GM12872 (cell line): ENCODE measurements at regions not wholly inside any gene's neighbourhood (a gene's known extent, or its start where the extent isn't known, plus 50 kb on each side); places are given as distances from the start of the nearest gene placed in this dataset.

Experiments used
- TF ChIP-seq, protein P1 (sequence below): IDR thresholded peaks from 3 replicates; pipeline ENCODE4 v1.5.1; 2011; ENCODE audit warnings: low read depth, mild to moderate bottlenecking, low read length, moderate library complexity; ENCODE audit not compliant: insufficient read depth

GRCh38 chr20:56689318-56689717 is 60.2 kb downstream of the TFAP2C start:
- TF ChIP-seq, protein P1, sequence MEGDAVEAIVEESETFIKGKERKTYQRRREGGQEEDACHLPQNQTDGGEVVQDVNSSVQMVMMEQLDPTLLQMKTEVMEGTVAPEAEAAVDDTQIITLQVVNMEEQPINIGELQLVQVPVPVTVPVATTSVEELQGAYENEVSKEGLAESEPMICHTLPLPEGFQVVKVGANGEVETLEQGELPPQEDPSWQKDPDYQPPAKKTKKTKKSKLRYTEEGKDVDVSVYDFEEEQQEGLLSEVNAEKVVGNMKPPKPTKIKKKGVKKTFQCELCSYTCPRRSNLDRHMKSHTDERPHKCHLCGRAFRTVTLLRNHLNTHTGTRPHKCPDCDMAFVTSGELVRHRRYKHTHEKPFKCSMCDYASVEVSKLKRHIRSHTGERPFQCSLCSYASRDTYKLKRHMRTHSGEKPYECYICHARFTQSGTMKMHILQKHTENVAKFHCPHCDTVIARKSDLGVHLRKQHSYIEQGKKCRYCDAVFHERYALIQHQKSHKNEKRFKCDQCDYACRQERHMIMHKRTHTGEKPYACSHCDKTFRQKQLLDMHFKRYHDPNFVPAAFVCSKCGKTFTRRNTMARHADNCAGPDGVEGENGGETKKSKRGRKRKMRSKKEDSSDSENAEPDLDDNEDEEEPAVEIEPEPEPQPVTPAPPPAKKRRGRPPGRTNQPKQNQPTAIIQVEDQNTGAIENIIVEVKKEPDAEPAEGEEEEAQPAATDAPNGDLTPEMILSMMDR, result no peak

GRCh38 chr20:56689852-56690485 is 60.9 kb downstream of the TFAP2C start:
- TF ChIP-seq, protein P1, result no peak

DNA sequence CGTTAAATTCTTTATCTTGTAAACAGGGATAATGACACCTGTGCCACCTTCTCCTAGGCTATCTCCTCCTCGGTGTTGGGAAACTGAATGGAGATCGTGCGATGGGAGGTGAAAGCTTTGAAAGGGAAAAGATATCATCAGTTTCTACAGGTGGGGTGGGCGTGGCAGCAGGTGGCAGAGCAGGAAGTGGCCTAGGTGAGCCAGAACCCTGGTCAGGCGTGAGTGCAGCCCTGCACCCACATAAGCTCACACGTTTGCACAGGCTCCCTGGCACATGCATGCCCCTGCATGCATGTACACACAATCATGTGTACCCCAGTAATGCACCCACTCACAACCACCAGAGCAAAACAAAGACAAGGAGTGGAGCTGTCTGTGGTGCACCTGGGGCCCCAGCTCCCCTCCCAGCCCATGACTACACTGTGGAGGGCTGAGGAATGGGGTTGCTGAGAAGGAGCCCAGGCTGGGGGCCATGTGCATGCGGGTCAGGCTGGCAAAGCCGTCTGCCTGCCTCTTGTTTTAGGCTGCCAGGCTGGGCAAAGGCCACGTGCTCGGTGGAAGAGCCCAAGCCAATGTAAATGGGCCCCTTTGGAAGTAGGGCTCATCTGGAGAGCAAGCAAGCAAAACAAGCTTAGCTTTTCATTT is 61.5 kb downstream of the TFAP2C start:
- TF ChIP-seq, protein P1, result no peak

GRCh38 chr20:56691325-56691998 is 62.4 kb downstream of the TFAP2C start:
- TF ChIP-seq, protein P1, result no peak

- TF ChIP-seq, protein P1, result no peak
These were observed 64.1 kb downstream of the TFAP2C start for GRCh38 chr20:56693217-56693616.

GRCh38 chr20:56697476-56697875 is 68.4 kb downstream of the TFAP2C start:
- TF ChIP-seq, protein P1, result no peak

GRCh38 chr20:56698297-56698696 is 69.2 kb downstream of the TFAP2C start:
- TF ChIP-seq, protein P1, result no peak
